ENCODE measurements at regions not wholly inside any gene's neighbourhood (a gene's known extent, or its start where the extent isn't known, plus 50 kb on each side); places are given as distances from the start of the nearest gene placed in this dataset.
"Not testable (repeated sequence)": the region's sequence is repeated elsewhere in the genome, so short reads cannot be mapped to it uniquely, and the experiment has no call there.

- H3K4me1 ChIP-seq, H4K20me1 ChIP-seq, H3K27ac ChIP-seq, H3K27me3 ChIP-seq, H3K4me3 ChIP-seq, H3K9ac ChIP-seq, H3K36me3 ChIP-seq, H3K4me2 ChIP-seq: not testable (repeated sequence)
- H3K9me3 ChIP-seq = peaks cover 25% of the 10 kb centered on the region
Observed at GRCh38 chrX:149420566-149420965, 84.5 kb downstream of the IDS start.

- Histone ChIP-seq H4K20me1 (no peaks in the 10 kb centered on the region), H3K4me2 (no peak overlapping the region), H3K4me3 (no peak overlapping the region), H3K36me3 (no peaks in the 10 kb centered on the region), H3K4me1 (no peaks in the 10 kb centered on the region), H3K9ac (no peak overlapping the region), H3K27ac (no peak overlapping the region), H3K9me3 (peaks cover 12% of the 10 kb centered on the region), H3K27me3 (no peaks in the 10 kb centered on the region)
- no peak for TF ChIP-seq Cebpa-rat (IDR thresholded peaks at IDR 0.05)
Observed at GRCh38 chrX:149398027-149398426, 107.1 kb downstream of the IDS start.

DNA sequence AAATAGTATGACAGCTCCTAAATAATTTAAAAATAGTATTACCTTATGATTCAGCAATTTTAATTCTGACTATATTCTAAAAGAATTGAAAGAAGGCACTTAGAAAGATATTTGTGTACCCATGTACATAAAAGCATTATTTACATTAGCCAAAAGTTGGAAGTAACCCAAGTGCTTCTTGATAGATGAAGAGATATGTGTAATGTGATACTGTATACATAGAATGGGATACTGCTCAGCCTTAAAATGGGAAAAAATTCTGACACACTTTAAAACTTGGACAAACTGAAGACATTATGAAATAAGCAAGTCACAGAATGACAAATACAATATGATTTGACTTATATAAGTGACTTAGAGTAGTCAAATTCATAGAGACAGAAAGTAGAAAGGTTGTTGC lies 112.2 kb downstream of the IDS start:
- no peak overlapping the region for H3K27ac ChIP-seq

DNA sequence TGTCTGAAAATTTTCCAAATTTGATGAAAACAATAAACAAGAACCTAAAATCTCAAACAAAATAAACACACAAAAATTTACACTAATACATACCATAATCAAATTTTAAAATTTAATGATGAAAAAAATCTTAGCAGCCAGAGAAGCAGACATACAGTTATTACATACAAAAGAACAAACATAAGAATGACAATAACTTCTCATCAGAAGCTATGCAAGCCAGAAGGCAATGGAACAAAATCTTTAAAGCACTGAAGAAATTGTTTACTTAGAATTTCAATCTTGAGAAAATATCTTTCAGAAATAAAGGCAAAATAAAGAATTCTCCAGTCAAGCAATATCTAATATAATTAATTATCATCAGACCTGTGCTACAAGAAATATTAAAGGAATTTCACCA lies 121.3 kb downstream of the IDS start:
- no peak overlapping the region for H3K9ac ChIP-seq
- H3K27me3 ChIP-seq = no peaks in the 10 kb centered on the region
- no peak overlapping the region for H3K4me3 ChIP-seq
- H4K20me1 ChIP-seq = no peaks in the 10 kb centered on the region
- H3K9me3 ChIP-seq = peaks cover 3% of the 10 kb centered on the region; the same call in 1 of the 2 replicates
- no peaks in the 10 kb centered on the region for H3K36me3 ChIP-seq
- no peak overlapping the region for H3K4me2 ChIP-seq
- no peaks in the 10 kb centered on the region for H3K4me1 ChIP-seq
- no peak for TF ChIP-seq Cebpa-rat (IDR thresholded peaks at IDR 0.05)
- no peak overlapping the region for H3K27ac ChIP-seq

More for the DNA sequence above, 112.2 kb downstream of the IDS start:
- Histone ChIP-seq H3K36me3 (no peaks in the 10 kb centered on the region), H3K9ac (no peak overlapping the region), H3K27me3 (no peaks in the 10 kb centered on the region), H3K4me3 (no peak overlapping the region), H3K4me2 (no peak overlapping the region), H3K9me3 (peaks cover 12% of the 10 kb centered on the region), H4K20me1 (no peaks in the 10 kb centered on the region), H3K4me1 (no peaks in the 10 kb centered on the region)
- TF ChIP-seq Cebpa-rat (IDR thresholded peaks at IDR 0.05) = no peak

DNA sequence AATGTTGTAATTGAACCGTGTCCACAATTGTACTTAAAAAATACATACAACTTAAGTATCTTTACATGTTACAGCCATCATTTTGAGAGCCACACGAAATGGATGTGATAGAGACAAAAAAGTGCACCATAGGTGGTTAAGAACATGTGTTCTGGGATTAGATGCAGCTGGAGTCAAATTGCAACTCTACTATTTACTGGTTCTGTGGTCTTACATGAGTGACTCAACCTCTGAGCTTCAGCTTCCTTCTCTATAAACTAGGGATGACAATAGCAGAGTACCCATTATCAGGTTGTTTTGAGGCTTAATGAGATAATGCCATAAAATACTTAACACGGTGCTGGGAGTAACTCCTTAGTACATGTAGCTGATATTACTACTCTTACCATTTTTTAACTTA lies 130.4 kb downstream of the IDS start:
- TF ChIP-seq Cebpa-rat (IDR thresholded peaks at IDR 0.05) = no peak
- no peaks in the 10 kb centered on the region for H3K27me3 ChIP-seq
- no peak overlapping the region for H3K4me2 ChIP-seq
- H3K4me1 ChIP-seq = peaks cover 17% of the 10 kb centered on the region; the same call in 1 of the 2 replicates
- no peaks in the 10 kb centered on the region for H3K36me3 ChIP-seq
- no peak overlapping the region for H3K9ac ChIP-seq
- no peaks in the 10 kb centered on the region for H4K20me1 ChIP-seq
- H3K9me3 ChIP-seq = no peaks in the 10 kb centered on the region
- H3K4me3 ChIP-seq = no peak overlapping the region
- no peak overlapping the region for H3K27ac ChIP-seq

- no peak for TF ChIP-seq Cebpa-rat (IDR thresholded peaks at IDR 0.05)
- H3K4me2 ChIP-seq = no peak overlapping the region; the same call in 1 of the 2 replicates
Observed at GRCh38 chrX:149372866-149373265, 132.2 kb downstream of the IDS start.

DNA sequence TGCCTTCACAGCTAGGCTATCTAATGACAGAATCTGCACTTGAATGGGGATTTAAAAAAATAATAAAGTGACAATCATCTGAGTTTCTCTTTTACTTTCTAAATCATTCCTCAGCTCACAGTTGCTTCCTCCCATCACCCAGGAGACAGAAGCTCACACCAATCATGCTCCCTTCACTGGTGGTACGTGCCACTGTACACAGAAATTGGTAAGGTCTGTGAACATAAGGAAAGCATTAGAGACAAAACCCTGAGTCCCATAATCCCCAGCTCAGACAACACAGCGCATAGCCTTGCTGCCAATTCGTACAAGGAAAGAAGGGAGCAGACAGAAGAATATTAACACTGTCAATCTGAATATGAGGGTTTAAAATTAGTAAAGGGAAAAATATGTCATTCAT lies 133.1 kb downstream of the IDS start:
- Histone ChIP-seq H3K27me3 (no peaks in the 10 kb centered on the region), H3K9me3 (no peaks in the 10 kb centered on the region), H4K20me1 (no peaks in the 10 kb centered on the region), H3K4me2 (peak overlapping the region; percentile 48), H3K36me3 (no peaks in the 10 kb centered on the region), H3K9ac (no peak overlapping the region), H3K4me3 (no peak overlapping the region), H3K27ac (no peak overlapping the region), H3K4me1 (peaks cover 17% of the 10 kb centered on the region; the same call in 1 of the 2 replicates)
- no peak for TF ChIP-seq Cebpa-rat (IDR thresholded peaks at IDR 0.05)

More at GRCh38 chrX:149372866-149373265, 132.2 kb downstream of the IDS start:
- H3K9ac ChIP-seq = no peak overlapping the region
- H3K36me3 ChIP-seq = no peaks in the 10 kb centered on the region
- H3K9me3 ChIP-seq = no peaks in the 10 kb centered on the region
- H3K27me3 ChIP-seq = no peaks in the 10 kb centered on the region
- peaks cover 17% of the 10 kb centered on the region; the same call in 1 of the 2 replicates for H3K4me1 ChIP-seq
- H4K20me1 ChIP-seq = no peaks in the 10 kb centered on the region
- H3K27ac ChIP-seq = no peak overlapping the region
- no peak overlapping the region for H3K4me3 ChIP-seq

GRCh38 chrX:149370097-149370496 lies 135.0 kb downstream of the IDS start:
- Histone ChIP-seq H3K4me1 (peaks cover 17% of the 10 kb centered on the region; the same call in 1 of the 2 replicates), H3K4me3 (no peak overlapping the region), H3K9ac (no peak overlapping the region), H3K27me3 (no peaks in the 10 kb centered on the region), H4K20me1 (no peaks in the 10 kb centered on the region), H3K36me3 (no peaks in the 10 kb centered on the region), H3K27ac (no peak overlapping the region), H3K4me2 (no peak overlapping the region), H3K9me3 (no peaks in the 10 kb centered on the region)
- TF ChIP-seq Cebpa-rat (IDR thresholded peaks at IDR 0.05) = no peak

GRCh38 chrX:149365552-149365951 lies 139.6 kb downstream of the IDS start:
- Histone ChIP-seq H3K27ac (no peak overlapping the region), H4K20me1 (no peaks in the 10 kb centered on the region), H3K4me3 (no peak overlapping the region), H3K4me1 (peaks cover 13% of the 10 kb centered on the region), H3K4me2 (no peak overlapping the region), H3K9ac (no peak overlapping the region), H3K27me3 (no peaks in the 10 kb centered on the region), H3K9me3 (no peaks in the 10 kb centered on the region), H3K36me3 (no peaks in the 10 kb centered on the region)
- TF ChIP-seq Cebpa-rat (IDR thresholded peaks at IDR 0.05) = no peak

DNA sequence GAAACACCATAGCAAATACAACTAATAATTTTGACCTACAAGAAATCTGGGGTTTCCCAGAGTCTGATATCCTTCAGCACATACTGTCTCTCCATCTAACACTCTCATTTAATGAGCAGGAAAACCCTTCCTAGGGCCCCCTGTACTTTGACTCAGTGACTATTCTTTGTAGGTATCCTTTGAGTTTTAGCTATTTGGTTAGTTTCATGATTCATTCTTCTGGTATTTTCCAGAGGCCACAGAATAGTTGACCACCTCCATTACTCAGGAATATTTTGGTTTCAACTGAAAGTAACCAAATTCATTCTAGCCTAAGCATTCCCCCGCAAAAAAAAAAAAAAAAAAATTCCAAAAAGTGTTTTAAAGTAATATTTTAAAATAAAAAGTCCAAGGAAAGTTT lies 140.0 kb downstream of the IDS start:
- H3K27me3 ChIP-seq = no peaks in the 10 kb centered on the region
- no peak for TF ChIP-seq Cebpa-rat (IDR thresholded peaks at IDR 0.05)
- peaks cover 13% of the 10 kb centered on the region for H3K4me1 ChIP-seq
- H3K9me3 ChIP-seq = no peaks in the 10 kb centered on the region
- no peaks in the 10 kb centered on the region for H4K20me1 ChIP-seq
- no peak overlapping the region for H3K4me3 ChIP-seq
- no peak overlapping the region for H3K27ac ChIP-seq
- no peak overlapping the region for H3K9ac ChIP-seq
- H3K4me2 ChIP-seq = no peak overlapping the region
- no peaks in the 10 kb centered on the region for H3K36me3 ChIP-seq

DNA sequence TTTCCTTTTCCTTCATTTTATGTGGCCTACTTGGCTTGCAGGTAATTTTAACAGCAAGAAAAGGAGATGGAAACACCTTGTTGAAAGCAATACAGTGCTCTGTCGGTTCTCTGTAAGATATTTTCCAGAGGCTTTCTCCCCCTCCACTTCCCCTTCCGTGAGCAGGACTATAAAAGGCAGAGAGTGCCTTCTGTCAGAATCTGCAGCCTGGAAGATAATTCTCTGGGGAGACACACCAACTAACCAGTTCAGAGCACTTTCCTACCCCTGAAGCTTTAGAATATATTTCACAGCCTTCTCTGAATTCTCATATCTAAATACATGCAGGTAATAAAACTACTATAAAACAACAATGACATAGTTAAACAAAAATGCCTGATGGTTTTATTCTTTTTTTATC lies 141.1 kb downstream of the IDS start:
- H3K4me2 ChIP-seq = peak overlapping the region; percentile 49
- H3K27ac ChIP-seq = no peak overlapping the region

More for the DNA sequence above, 141.1 kb downstream of the IDS start:
- H3K9me3 ChIP-seq = peaks cover 6% of the 10 kb centered on the region
- H3K4me1 ChIP-seq = peaks cover 13% of the 10 kb centered on the region
- TF ChIP-seq Cebpa-rat (IDR thresholded peaks at IDR 0.05) = no peak
- H3K27me3 ChIP-seq = no peaks in the 10 kb centered on the region
- H3K4me3 ChIP-seq = no peak overlapping the region
- no peaks in the 10 kb centered on the region for H4K20me1 ChIP-seq
- no peaks in the 10 kb centered on the region for H3K36me3 ChIP-seq
- no peak overlapping the region for H3K9ac ChIP-seq
